ENCODE measurements at regions not wholly inside any gene's neighbourhood (a gene's known extent, or its start where the extent isn't known, plus 50 kb on each side); places are given as distances from the start of the nearest gene placed in this dataset.

DNA sequence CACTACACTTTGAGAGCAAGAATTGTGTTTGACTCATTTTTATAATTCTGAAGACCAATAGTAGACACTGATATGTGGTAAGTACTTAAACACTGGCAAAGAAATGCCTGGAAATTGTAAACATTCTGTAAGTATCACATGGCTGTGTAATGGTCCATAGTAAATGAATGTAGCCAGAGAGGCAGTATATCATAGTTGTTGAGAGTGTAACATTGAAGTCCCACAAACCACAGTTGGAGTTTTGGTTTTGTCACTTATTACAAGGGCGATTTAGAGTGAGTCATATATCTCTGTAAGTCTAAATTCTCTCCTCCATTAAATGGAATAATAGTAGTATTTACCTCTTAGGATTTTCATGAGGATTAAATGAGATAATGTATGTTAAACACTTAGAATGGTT, 181.1 kb upstream of the MEF2C start:
- no peaks in the 10 kb centered on the region for H3K79me1 ChIP-seq (ENCODE audit: low read depth in 1 of 2, low read length in 2 of 2)
- no peak overlapping the region for H3K4me3 ChIP-seq (ENCODE audit: insufficient read depth, low read depth, low read length)
- H3K9ac ChIP-seq (ENCODE audit: low read depth, low read length): no peak overlapping the region
- intact Hi-C loops (cut with micrococcal nuclease): no loop called here
- H3K23ac ChIP-seq (ENCODE audit: low read depth, low read length): no peak overlapping the region
- no peak overlapping the region for H2AFZ ChIP-seq (replicated peaks; ENCODE audit: low read length, poor library complexity)
- no peaks in the 10 kb centered on the region for H3K27me3 ChIP-seq (ENCODE audit: control insufficient read depth, insufficient read depth, low read length)
- no TSS peak for BruUV-seq (replicated peaks)
- no peak overlapping the region for H3K27ac ChIP-seq (ENCODE audit: insufficient read depth, low read length)
- DNase-seq (no peak), ATAC-seq (ENCODE audit: low read depth) (no peak)
- H3K4me2 ChIP-seq (ENCODE audit: low read depth, low read length): no peak overlapping the region
- H2BK120ac ChIP-seq (ENCODE audit: low read depth, low read length): no peak overlapping the region
- in situ Hi-C loops (cut with MboI; ENCODE audit: low sequenced_read_pairs): no loop called here
- H2BK15ac ChIP-seq (ENCODE audit: low read depth, low read length): no peak overlapping the region
- dilution Hi-C loops (cut with HindIII; ENCODE audit: low sequenced_read_pairs, unreplicated experiment): no loop called here
- no peak overlapping the region for H2AK9ac ChIP-seq (replicated peaks; ENCODE audit: low read depth, low read length, poor library complexity)
- H4K8ac ChIP-seq (ENCODE audit: low read depth in 2 of 2, low read length in 2 of 2): no peak overlapping the region
- no peak overlapping the region for H2BK5ac ChIP-seq (ENCODE audit: low read depth, low read length, poor library complexity, severe bottlenecking)
- no peaks in the 10 kb centered on the region for H4K20me1 ChIP-seq (ENCODE audit: insufficient read depth, low read length)
- H3K4me1 ChIP-seq (ENCODE audit: control insufficient read depth, insufficient read depth, low read length): no peaks in the 10 kb centered on the region
- H3K56ac ChIP-seq (ENCODE audit: extremely low read depth, insufficient read depth, low read length): no peak overlapping the region
- no peak overlapping the region for H2AK5ac ChIP-seq (ENCODE audit: low read depth, low read length)
- no peaks in the 10 kb centered on the region for H3K9me3 ChIP-seq (ENCODE audit: control insufficient read depth, insufficient read depth, low read length)
- no peak overlapping the region for H3K4ac ChIP-seq (ENCODE audit: low read depth, low read length)
- WGBS, 2 experiments (ENCODE audit: extremely low coverage in 2 of 2, insufficient read length in 1 of 2): no CpG with 5 or more reads among the region's 1 CpG
- H4K5ac ChIP-seq (ENCODE audit: low read depth, low read length): no peak overlapping the region
- no peak overlapping the region for H3K18ac ChIP-seq (ENCODE audit: low read depth, low read length)
- H2BK20ac ChIP-seq (ENCODE audit: low read depth, low read length): no peak overlapping the region
- POLR2A ChIA-PET (ENCODE audit: unreplicated experiment): interaction anchor here (0.6 kb wide), 1 partner anchor 20 kb away, joined by 3 read pairs; no protein-coding TSS in a partner anchor
- H4K91ac ChIP-seq (ENCODE audit: insufficient read depth, low read depth, low read length): no peak overlapping the region
- TF ChIP-seq BHLHE40 (IDR thresholded peaks at IDR 0.05; ENCODE audit: low read depth, low read length) (no peak), POLR2A (IDR thresholded peaks at IDR 0.05; ENCODE audit: low read depth, low read length) (no peak), FOS (IDR thresholded peaks at IDR 0.05; ENCODE audit: low read depth, low read length) (no peak), SMC3 (IDR thresholded peaks at IDR 0.05; ENCODE audit: low read depth, low read length) (no peak), CHD1 (IDR thresholded peaks at IDR 0.05; ENCODE audit: low read depth, low read length) (no peak), RFX5 (IDR thresholded peaks at IDR 0.05; ENCODE audit: low read depth, low read length) (no peak)
- TF ChIP-seq, protein P1, sequence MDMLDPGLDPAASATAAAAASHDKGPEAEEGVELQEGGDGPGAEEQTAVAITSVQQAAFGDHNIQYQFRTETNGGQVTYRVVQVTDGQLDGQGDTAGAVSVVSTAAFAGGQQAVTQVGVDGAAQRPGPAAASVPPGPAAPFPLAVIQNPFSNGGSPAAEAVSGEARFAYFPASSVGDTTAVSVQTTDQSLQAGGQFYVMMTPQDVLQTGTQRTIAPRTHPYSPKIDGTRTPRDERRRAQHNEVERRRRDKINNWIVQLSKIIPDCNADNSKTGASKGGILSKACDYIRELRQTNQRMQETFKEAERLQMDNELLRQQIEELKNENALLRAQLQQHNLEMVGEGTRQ (IDR thresholded peaks at IDR 0.05; ENCODE audit: low read depth, low read length): no peak
- TF ChIP-seq, protein P2, sequence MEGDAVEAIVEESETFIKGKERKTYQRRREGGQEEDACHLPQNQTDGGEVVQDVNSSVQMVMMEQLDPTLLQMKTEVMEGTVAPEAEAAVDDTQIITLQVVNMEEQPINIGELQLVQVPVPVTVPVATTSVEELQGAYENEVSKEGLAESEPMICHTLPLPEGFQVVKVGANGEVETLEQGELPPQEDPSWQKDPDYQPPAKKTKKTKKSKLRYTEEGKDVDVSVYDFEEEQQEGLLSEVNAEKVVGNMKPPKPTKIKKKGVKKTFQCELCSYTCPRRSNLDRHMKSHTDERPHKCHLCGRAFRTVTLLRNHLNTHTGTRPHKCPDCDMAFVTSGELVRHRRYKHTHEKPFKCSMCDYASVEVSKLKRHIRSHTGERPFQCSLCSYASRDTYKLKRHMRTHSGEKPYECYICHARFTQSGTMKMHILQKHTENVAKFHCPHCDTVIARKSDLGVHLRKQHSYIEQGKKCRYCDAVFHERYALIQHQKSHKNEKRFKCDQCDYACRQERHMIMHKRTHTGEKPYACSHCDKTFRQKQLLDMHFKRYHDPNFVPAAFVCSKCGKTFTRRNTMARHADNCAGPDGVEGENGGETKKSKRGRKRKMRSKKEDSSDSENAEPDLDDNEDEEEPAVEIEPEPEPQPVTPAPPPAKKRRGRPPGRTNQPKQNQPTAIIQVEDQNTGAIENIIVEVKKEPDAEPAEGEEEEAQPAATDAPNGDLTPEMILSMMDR (conservative IDR thresholded peaks at IDR 0.05; ENCODE audit: low read depth, low read length): no peak
- no peak overlapping the region for H3K14ac ChIP-seq (replicated peaks; ENCODE audit: low read depth, low read length)
- CTCF ChIA-PET: interaction anchor here (0.6 kb wide), 1 partner anchor 255 kb away, joined by 3 read pairs; no protein-coding TSS in a partner anchor
- H3K36me3 ChIP-seq (ENCODE audit: control insufficient read depth, insufficient read depth, low read length): no peaks in the 10 kb centered on the region
- H3K9me1 ChIP-seq (ENCODE audit: insufficient read depth, low read length): no peaks in the 10 kb centered on the region
